ENCODE measurements at regions not wholly inside any gene's neighbourhood (a gene's known extent, or its start where the extent isn't known, plus 50 kb on each side); places are given as distances from the start of the nearest gene placed in this dataset.

DNA sequence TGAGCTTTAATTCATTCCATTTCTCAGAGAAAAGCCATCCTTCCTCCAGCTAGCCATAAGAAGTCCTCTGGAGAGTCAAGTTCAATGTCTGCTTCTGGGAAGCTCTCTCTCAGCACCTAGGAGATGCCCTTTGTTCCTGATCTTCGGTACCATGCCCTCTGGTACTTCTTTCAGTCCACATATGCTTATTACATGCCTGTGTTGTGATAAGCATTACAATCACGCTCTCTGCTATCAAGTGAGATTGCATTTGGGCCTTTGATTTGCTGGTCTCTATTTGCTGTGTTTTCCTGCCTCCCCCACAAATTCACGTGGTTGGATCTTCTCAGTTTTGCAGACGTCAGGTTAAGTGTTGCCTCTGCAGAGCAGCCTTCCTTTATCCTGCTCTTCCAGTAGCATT is 178.1 kb downstream of the TOX3 start:
- TF ChIP-seq JUNB (IDR thresholded peaks at IDR 0.05; ENCODE audit: unreplicated experiment) (no peak), POLR2AphosphoS5 (IDR thresholded peaks at IDR 0.05; ENCODE audit: low read depth) (no peak), EZH2phosphoT487 (IDR thresholded peaks at IDR 0.05; ENCODE audit: unreplicated experiment) (no peak)
- TF ChIP-seq, protein P1, sequence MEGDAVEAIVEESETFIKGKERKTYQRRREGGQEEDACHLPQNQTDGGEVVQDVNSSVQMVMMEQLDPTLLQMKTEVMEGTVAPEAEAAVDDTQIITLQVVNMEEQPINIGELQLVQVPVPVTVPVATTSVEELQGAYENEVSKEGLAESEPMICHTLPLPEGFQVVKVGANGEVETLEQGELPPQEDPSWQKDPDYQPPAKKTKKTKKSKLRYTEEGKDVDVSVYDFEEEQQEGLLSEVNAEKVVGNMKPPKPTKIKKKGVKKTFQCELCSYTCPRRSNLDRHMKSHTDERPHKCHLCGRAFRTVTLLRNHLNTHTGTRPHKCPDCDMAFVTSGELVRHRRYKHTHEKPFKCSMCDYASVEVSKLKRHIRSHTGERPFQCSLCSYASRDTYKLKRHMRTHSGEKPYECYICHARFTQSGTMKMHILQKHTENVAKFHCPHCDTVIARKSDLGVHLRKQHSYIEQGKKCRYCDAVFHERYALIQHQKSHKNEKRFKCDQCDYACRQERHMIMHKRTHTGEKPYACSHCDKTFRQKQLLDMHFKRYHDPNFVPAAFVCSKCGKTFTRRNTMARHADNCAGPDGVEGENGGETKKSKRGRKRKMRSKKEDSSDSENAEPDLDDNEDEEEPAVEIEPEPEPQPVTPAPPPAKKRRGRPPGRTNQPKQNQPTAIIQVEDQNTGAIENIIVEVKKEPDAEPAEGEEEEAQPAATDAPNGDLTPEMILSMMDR (conservative IDR thresholded peaks at IDR 0.05; ENCODE audit: low read depth in 2 of 2): no peak
- TF ChIP-seq, protein P2, sequence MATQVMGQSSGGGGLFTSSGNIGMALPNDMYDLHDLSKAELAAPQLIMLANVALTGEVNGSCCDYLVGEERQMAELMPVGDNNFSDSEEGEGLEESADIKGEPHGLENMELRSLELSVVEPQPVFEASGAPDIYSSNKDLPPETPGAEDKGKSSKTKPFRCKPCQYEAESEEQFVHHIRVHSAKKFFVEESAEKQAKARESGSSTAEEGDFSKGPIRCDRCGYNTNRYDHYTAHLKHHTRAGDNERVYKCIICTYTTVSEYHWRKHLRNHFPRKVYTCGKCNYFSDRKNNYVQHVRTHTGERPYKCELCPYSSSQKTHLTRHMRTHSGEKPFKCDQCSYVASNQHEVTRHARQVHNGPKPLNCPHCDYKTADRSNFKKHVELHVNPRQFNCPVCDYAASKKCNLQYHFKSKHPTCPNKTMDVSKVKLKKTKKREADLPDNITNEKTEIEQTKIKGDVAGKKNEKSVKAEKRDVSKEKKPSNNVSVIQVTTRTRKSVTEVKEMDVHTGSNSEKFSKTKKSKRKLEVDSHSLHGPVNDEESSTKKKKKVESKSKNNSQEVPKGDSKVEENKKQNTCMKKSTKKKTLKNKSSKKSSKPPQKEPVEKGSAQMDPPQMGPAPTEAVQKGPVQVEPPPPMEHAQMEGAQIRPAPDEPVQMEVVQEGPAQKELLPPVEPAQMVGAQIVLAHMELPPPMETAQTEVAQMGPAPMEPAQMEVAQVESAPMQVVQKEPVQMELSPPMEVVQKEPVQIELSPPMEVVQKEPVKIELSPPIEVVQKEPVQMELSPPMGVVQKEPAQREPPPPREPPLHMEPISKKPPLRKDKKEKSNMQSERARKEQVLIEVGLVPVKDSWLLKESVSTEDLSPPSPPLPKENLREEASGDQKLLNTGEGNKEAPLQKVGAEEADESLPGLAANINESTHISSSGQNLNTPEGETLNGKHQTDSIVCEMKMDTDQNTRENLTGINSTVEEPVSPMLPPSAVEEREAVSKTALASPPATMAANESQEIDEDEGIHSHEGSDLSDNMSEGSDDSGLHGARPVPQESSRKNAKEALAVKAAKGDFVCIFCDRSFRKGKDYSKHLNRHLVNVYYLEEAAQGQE (IDR thresholded peaks at IDR 0.05; ENCODE audit: unreplicated experiment): no peak
